ENCODE measurements at regions not wholly inside any gene's neighbourhood (a gene's known extent, or its start where the extent isn't known, plus 50 kb on each side); places are given as distances from the start of the nearest gene placed in this dataset.

GRCh38 chr17:17416400-17417360 lies 60.1 kb upstream of the MED9 start:
- FAIRE-seq = no peak
- peak; percentile 32 for DNase-seq (ENCODE audit: low spot score)

- DNase-seq (ENCODE audit: low spot score) = no peak
- FAIRE-seq = no peak
These were observed 59.0 kb upstream of the MED9 start for GRCh38 chr17:17417718-17418181.

GRCh38 chr17:17419166-17419565 lies 57.6 kb upstream of the MED9 start:
- DNase-seq (ENCODE audit: low spot score) (no peak), FAIRE-seq (no peak)

- DNase-seq (ENCODE audit: low spot score) = no peak
These were observed 57.2 kb upstream of the MED9 start for GRCh38 chr17:17419631-17420030.

GRCh38 chr17:17420082-17420481 lies 56.7 kb upstream of the MED9 start:
- FAIRE-seq = no peak
- DNase-seq (ENCODE audit: low spot score) = no peak

More at GRCh38 chr17:17419631-17420030, 57.2 kb upstream of the MED9 start:
- FAIRE-seq = no peak

- FAIRE-seq = no peak
- no peak for DNase-seq (ENCODE audit: low spot score)
These were observed 56.1 kb upstream of the MED9 start for GRCh38 chr17:17420561-17421269.

- FAIRE-seq (no peak), DNase-seq (ENCODE audit: low spot score) (no peak)
These were observed 55.2 kb upstream of the MED9 start for GRCh38 chr17:17421346-17422216.

- DNase-seq (ENCODE audit: low spot score) (no peak), FAIRE-seq (no peak)
These were observed 54.6 kb upstream of the MED9 start for GRCh38 chr17:17422217-17422610.

- DNase-seq (ENCODE audit: low spot score) (no peak), FAIRE-seq (no peak)
These were observed 54.2 kb upstream of the MED9 start for GRCh38 chr17:17422641-17423040.

GRCh38 chr17:17423656-17424055 lies 53.1 kb upstream of the MED9 start:
- DNase-seq (ENCODE audit: low spot score) = no peak

GRCh38 chr17:17424552-17424951 lies 52.2 kb upstream of the MED9 start:
- DNase-seq (ENCODE audit: low spot score) (no peak), FAIRE-seq (no peak)

More at GRCh38 chr17:17423656-17424055, 53.1 kb upstream of the MED9 start:
- FAIRE-seq = no peak

- no peak for FAIRE-seq
- no peak for DNase-seq (ENCODE audit: low spot score)
These were observed 51.8 kb upstream of the MED9 start for GRCh38 chr17:17425005-17425404.

- FAIRE-seq = no peak
These were observed 51.2 kb upstream of the MED9 start for GRCh38 chr17:17425591-17425990.

GRCh38 chr17:17426184-17426583 lies 50.6 kb upstream of the MED9 start:
- FAIRE-seq (no peak), DNase-seq (ENCODE audit: low spot score) (no peak)

More at GRCh38 chr17:17425591-17425990, 51.2 kb upstream of the MED9 start:
- DNase-seq (ENCODE audit: low spot score) = no peak

Measured in RCC 7860 (cell line).